Skeletal muscle satellite cell (primary cell): ENCODE measurements at regions not wholly inside any gene's neighbourhood (a gene's known extent, or its start where the extent isn't known, plus 50 kb on each side); places are given as distances from the start of the nearest gene placed in this dataset.

Source experiments
- H3K27me3 ChIP-seq: 2 replicates; pipeline ENCODE4 v1.7.0; 2013; ENCODE audit warnings: low read length; ENCODE audit not compliant: control insufficient read depth, insufficient read depth
- H3K36me3 ChIP-seq: 2 replicates; pipeline ENCODE4 v1.7.0; 2013; ENCODE audit warnings: mild to moderate bottlenecking, control low read depth, low read length; ENCODE audit not compliant: insufficient read depth
- H3K4me1 ChIP-seq: 2 replicates; pipeline ENCODE4 v1.7.0; 2013; ENCODE audit warnings: low read length; ENCODE audit not compliant: control insufficient read depth, insufficient read depth
- H3K4me2 ChIP-seq: 2 replicates; pipeline ENCODE4 v1.7.0; 2013; ENCODE audit warnings: mild to moderate bottlenecking, low read length
- H3K4me3 ChIP-seq: 2 replicates; pipeline ENCODE4 v1.7.0; 2013; ENCODE audit warnings: low read length
- H3K9ac ChIP-seq: 2 replicates; pipeline ENCODE4 v1.7.0; 2013; ENCODE audit warnings: mild to moderate bottlenecking, low read depth, low read length, moderate library complexity
- H3K9me3 ChIP-seq: replicated peaks from 2 replicates; pipeline ENCODE4 v1.7.0; 2013; ENCODE audit warnings: mild to moderate bottlenecking, control low read depth, low read length

GRCh38 chr15:66933932-66934867 is 131.2 kb upstream of the SMAD3 start:
- no peak overlapping the region for H3K4me3 ChIP-seq
- no peak overlapping the region for H3K9ac ChIP-seq
- no peaks in the 10 kb centered on the region for H3K36me3 ChIP-seq
- peaks cover 24% of the 10 kb centered on the region for H3K4me1 ChIP-seq
- H3K27me3 ChIP-seq = no peaks in the 10 kb centered on the region
- no peak overlapping the region for H3K4me2 ChIP-seq
- H3K9me3 ChIP-seq = no peaks in the 10 kb centered on the region

GRCh38 chr15:66934868-66935520 is 130.4 kb upstream of the SMAD3 start:
- no peak overlapping the region for H3K4me3 ChIP-seq
- H3K4me2 ChIP-seq = no peak overlapping the region
- H3K9ac ChIP-seq = no peak overlapping the region
- H3K36me3 ChIP-seq = no peaks in the 10 kb centered on the region
- no peaks in the 10 kb centered on the region for H3K9me3 ChIP-seq
- peaks cover 24% of the 10 kb centered on the region for H3K4me1 ChIP-seq
- H3K27me3 ChIP-seq = no peaks in the 10 kb centered on the region

GRCh38 chr15:66935688-66936087 is 129.7 kb upstream of the SMAD3 start:
- no peaks in the 10 kb centered on the region for H3K9me3 ChIP-seq
- H3K4me3 ChIP-seq = peak overlapping the region; percentile 66
- H3K4me1 ChIP-seq = peaks cover 24% of the 10 kb centered on the region
- H3K9ac ChIP-seq = peak overlapping the region; percentile 65
- no peaks in the 10 kb centered on the region for H3K36me3 ChIP-seq
- H3K4me2 ChIP-seq = peak overlapping the region; percentile 78
- no peaks in the 10 kb centered on the region for H3K27me3 ChIP-seq

- no peaks in the 10 kb centered on the region for H3K36me3 ChIP-seq
- no peaks in the 10 kb centered on the region for H3K9me3 ChIP-seq
- peak overlapping the region; percentile 65 for H3K9ac ChIP-seq
- peaks cover 26% of the 10 kb centered on the region for H3K4me1 ChIP-seq
- H3K4me3 ChIP-seq = peak overlapping the region; percentile 66
- peak overlapping the region; percentile 78 for H3K4me2 ChIP-seq
- H3K27me3 ChIP-seq = peaks cover 6% of the 10 kb centered on the region
Measured at GRCh38 chr15:66936109-66936860, 129.1 kb upstream of the SMAD3 start.

- Histone ChIP-seq H3K4me3 (peak overlapping the region; percentile 66), H3K4me1 (peaks cover 21% of the 10 kb centered on the region), H3K9me3 (no peaks in the 10 kb centered on the region), H3K9ac (peak overlapping the region; percentile 65), H3K27me3 (peaks cover 8% of the 10 kb centered on the region), H3K4me2 (peak overlapping the region; percentile 78), H3K36me3 (no peaks in the 10 kb centered on the region)
Measured at GRCh38 chr15:66936861-66937582, 128.4 kb upstream of the SMAD3 start.

- no peak overlapping the region for H3K4me3 ChIP-seq
- no peaks in the 10 kb centered on the region for H3K9me3 ChIP-seq
- no peak overlapping the region for H3K9ac ChIP-seq
- H3K4me1 ChIP-seq = peaks cover 15% of the 10 kb centered on the region
- H3K4me2 ChIP-seq = no peak overlapping the region
- H3K36me3 ChIP-seq = no peaks in the 10 kb centered on the region
- peaks cover 8% of the 10 kb centered on the region for H3K27me3 ChIP-seq
Measured at GRCh38 chr15:66937588-66937987, 127.8 kb upstream of the SMAD3 start.

GRCh38 chr15:66938114-66938830 is 127.1 kb upstream of the SMAD3 start:
- Histone ChIP-seq H3K36me3 (no peaks in the 10 kb centered on the region), H3K9ac (no peak overlapping the region), H3K4me2 (no peak overlapping the region), H3K4me1 (peaks cover 13% of the 10 kb centered on the region), H3K4me3 (no peak overlapping the region), H3K9me3 (no peaks in the 10 kb centered on the region), H3K27me3 (peaks cover 8% of the 10 kb centered on the region)

GRCh38 chr15:66939016-66939415 is 126.4 kb upstream of the SMAD3 start:
- no peak overlapping the region for H3K4me3 ChIP-seq
- no peak overlapping the region for H3K4me2 ChIP-seq
- no peak overlapping the region for H3K9ac ChIP-seq
- H3K9me3 ChIP-seq = no peaks in the 10 kb centered on the region
- H3K36me3 ChIP-seq = no peaks in the 10 kb centered on the region
- H3K4me1 ChIP-seq = peaks cover 13% of the 10 kb centered on the region
- peaks cover 8% of the 10 kb centered on the region for H3K27me3 ChIP-seq

- Histone ChIP-seq H3K9ac (no peak overlapping the region), H3K36me3 (no peaks in the 10 kb centered on the region), H3K27me3 (peaks cover 8% of the 10 kb centered on the region), H3K4me3 (no peak overlapping the region), H3K4me2 (no peak overlapping the region), H3K4me1 (peaks cover 13% of the 10 kb centered on the region), H3K9me3 (no peaks in the 10 kb centered on the region)
Measured at GRCh38 chr15:66939451-66940023, 125.9 kb upstream of the SMAD3 start.

- Histone ChIP-seq H3K4me1 (peaks cover 13% of the 10 kb centered on the region), H3K4me3 (no peak overlapping the region), H3K36me3 (no peaks in the 10 kb centered on the region), H3K4me2 (no peak overlapping the region), H3K27me3 (peaks cover 8% of the 10 kb centered on the region), H3K9me3 (no peaks in the 10 kb centered on the region), H3K9ac (no peak overlapping the region)
Measured at GRCh38 chr15:66940368-66940767, 125.0 kb upstream of the SMAD3 start.
